RWPE2 (cell line): ENCODE measurements at regions not wholly inside any gene's neighbourhood (a gene's known extent, or its start where the extent isn't known, plus 50 kb on each side); places are given as distances from the start of the nearest gene placed in this dataset.

ENCODE experiments used
- ATAC-seq: fragments of 200-7000 bp; cut with Tn5 transposase; 3 replicates; pipeline ENCODE4 v1.9.1; 2021; ENCODE audit warnings: low read depth
- DNase-seq: peaks from one replicate; pipeline ENCODE4 v3.0.0-alpha.2; 2020; ENCODE audit warnings: low spot score
- H3K27ac ChIP-seq: fragments of 450-650 bp; 2 replicates; pipeline ENCODE4 v1.5.1; 2017; ENCODE audit warnings: mild to moderate bottlenecking; ENCODE audit not compliant: poor library complexity, severe bottlenecking
- H3K27me3 ChIP-seq: fragments of 250-450 bp; sonication (Bioruptor Pico); 2 replicates; pipeline ENCODE4 v1.5.1; 2021; ENCODE audit warnings: mild to moderate bottlenecking, moderate library complexity; ENCODE audit not compliant: insufficient read depth, poor library complexity, severe bottlenecking
- H3K36me3 ChIP-seq: fragments of 250-450 bp; sonication (Bioruptor Pico); 2 replicates; pipeline ENCODE4 v1.5.1; 2020; ENCODE audit warnings: low read depth, mild to moderate bottlenecking, moderate library complexity
- H3K4me1 ChIP-seq: fragments of 250-450 bp; sonication (Bioruptor Pico); 2 replicates; pipeline ENCODE4 v1.5.1; 2021; ENCODE audit warnings: mild to moderate bottlenecking, moderate library complexity; ENCODE audit not compliant: insufficient read depth, poor library complexity, severe bottlenecking
- H3K4me3 ChIP-seq: fragments of 250-450 bp; sonication (Bioruptor Pico); 2 replicates; pipeline ENCODE4 v1.5.1; 2021; ENCODE audit warnings: mild to moderate bottlenecking, moderate library complexity; ENCODE audit not compliant: severe bottlenecking
- H3K9me3 ChIP-seq: fragments of 250-450 bp; sonication (Bioruptor Pico); 2 replicates; pipeline ENCODE4 v1.5.1; 2021; ENCODE audit warnings: mild to moderate bottlenecking, moderate library complexity; ENCODE audit not compliant: severe bottlenecking
- CTCF ChIP-seq: fragments of 450-650 bp; IDR thresholded peaks from one replicate; pipeline ENCODE4 v1.5.1; 2017; ENCODE audit warnings: mild to moderate bottlenecking, moderate library complexity; ENCODE audit not compliant: poor library complexity, severe bottlenecking

- no peaks in the 10 kb centered on the region for H3K4me1 ChIP-seq
- H3K4me3 ChIP-seq, result no peak overlapping the region
- DNase-seq, result no peak
- H3K9me3 ChIP-seq, result no peaks in the 10 kb centered on the region
- no peaks in the 10 kb centered on the region for H3K27me3 ChIP-seq
- no peak overlapping the region for H3K27ac ChIP-seq
- ATAC-seq, result no peak
- no peak for TF ChIP-seq CTCF
- no peaks in the 10 kb centered on the region for H3K36me3 ChIP-seq
Measured at GRCh38 chr3:68441054-68441453, 491.3 kb downstream of the TAFA4 start.

GRCh38 chr3:68436619-68437401, 495.5 kb downstream of the TAFA4 start:
- no peak for ATAC-seq
- Histone ChIP-seq H3K9me3 (no peaks in the 10 kb centered on the region), H3K4me1 (no peaks in the 10 kb centered on the region), H3K4me3 (no peak overlapping the region), H3K36me3 (no peaks in the 10 kb centered on the region), H3K27me3 (no peaks in the 10 kb centered on the region), H3K27ac (no peak overlapping the region)
- DNase-seq, result no peak
- TF ChIP-seq CTCF, result no peak

- H3K4me3 ChIP-seq, result no peak overlapping the region
- H3K27me3 ChIP-seq, result peaks cover 8% of the 10 kb centered on the region
- no peaks in the 10 kb centered on the region for H3K36me3 ChIP-seq
- ATAC-seq (no peak), DNase-seq (no peak)
- no peak for TF ChIP-seq CTCF
- H3K9me3 ChIP-seq, result no peaks in the 10 kb centered on the region
- H3K4me1 ChIP-seq, result no peaks in the 10 kb centered on the region
- H3K27ac ChIP-seq, result no peak overlapping the region
Measured at GRCh38 chr3:68428495-68428894, 503.9 kb downstream of the TAFA4 start.

DNA sequence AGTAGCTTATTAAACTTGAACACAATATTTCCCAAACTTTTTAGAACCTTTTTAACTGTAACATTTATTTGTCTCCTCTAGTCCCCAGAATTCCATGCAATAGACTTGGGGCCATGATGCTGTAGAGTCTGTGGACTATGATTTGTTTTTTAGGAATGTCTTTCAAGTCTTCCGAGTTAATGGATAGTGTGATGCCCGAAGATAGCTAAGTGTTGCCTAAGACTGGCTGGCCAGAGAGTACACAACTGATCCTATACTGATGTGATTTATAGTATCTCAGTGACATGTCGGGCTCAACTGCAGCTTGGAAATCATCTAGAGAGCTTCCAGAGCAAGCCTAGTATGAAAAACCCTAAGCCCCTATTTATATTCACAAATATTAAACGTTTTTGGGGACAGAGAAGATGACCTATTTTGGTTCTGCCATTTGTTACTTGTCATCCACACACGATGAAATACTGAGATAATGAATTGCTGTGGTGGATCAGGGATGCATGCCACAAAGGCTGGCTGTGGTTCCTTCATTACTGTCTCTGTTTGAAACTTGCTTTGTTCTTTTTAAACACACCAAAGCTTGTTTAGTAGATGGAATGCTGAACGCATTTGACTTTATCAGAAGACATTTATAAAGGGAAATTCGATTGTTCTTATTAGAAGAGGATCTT, 507.4 kb downstream of the TAFA4 start:
- Histone ChIP-seq H3K27ac (no peak overlapping the region), H3K9me3 (no peaks in the 10 kb centered on the region), H3K36me3 (no peaks in the 10 kb centered on the region), H3K27me3 (peaks cover 8% of the 10 kb centered on the region), H3K4me3 (no peak overlapping the region), H3K4me1 (no peaks in the 10 kb centered on the region)
- no peak for TF ChIP-seq CTCF
- DNase-seq (no peak), ATAC-seq (no peak)

DNA sequence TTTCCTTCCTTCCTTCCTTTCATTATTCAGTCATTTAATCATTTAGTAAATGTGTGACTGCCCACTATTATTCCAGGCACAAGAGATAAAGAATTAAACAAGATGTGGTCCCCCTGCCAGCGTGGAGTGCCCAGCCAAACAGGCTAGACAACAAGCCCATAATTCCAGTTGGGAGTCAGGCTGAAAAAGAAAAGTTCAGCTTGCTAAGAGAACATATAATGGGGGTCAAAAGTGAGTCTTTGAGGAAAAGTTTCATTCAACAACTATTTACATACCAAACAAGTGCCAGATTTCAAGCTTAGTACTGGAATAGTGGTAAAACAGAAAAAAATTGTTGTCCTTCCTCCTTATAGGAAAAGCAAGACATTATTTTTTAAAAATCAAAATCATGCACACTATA, 523.7 kb downstream of the TAFA4 start:
- no peak overlapping the region for H3K27ac ChIP-seq
- no peak for ATAC-seq

More for the DNA sequence above, 523.7 kb downstream of the TAFA4 start:
- H3K36me3 ChIP-seq, result no peaks in the 10 kb centered on the region
- no peaks in the 10 kb centered on the region for H3K4me1 ChIP-seq
- H3K27me3 ChIP-seq, result no peaks in the 10 kb centered on the region
- no peak for DNase-seq
- no peaks in the 10 kb centered on the region for H3K9me3 ChIP-seq
- H3K4me3 ChIP-seq, result no peak overlapping the region
- TF ChIP-seq CTCF, result no peak
